Mammary epithelial cell (primary cell): ENCODE measurements at regions not wholly inside any gene's neighbourhood (a gene's known extent, or its start where the extent isn't known, plus 50 kb on each side); places are given as distances from the start of the nearest gene placed in this dataset.

Experiments
- EZH2 ChIP-seq: IDR thresholded peaks from 2 replicates; pipeline ENCODE4 v1.6.1; 2012; ENCODE audit warnings: low read length, inconsistent platforms, borderline replicate concordance
- TF ChIP-seq, protein P1 (sequence below), 2 donors: IDR thresholded peaks in 1 of 2; conservative IDR thresholded peaks in 1 of 2; 2 replicates each; pipeline ENCODE4 v1.5.1; 2011 to 2012; ENCODE audit warnings: inconsistent platforms in 2 of 2, low read length in 2 of 2, mild to moderate bottlenecking in 2 of 2, control low read depth in 1 of 2, low read depth in 1 of 2; ENCODE audit not compliant: insufficient read depth in 1 of 2; ENCODE audit errors: extremely low read depth in 1 of 2

DNA sequence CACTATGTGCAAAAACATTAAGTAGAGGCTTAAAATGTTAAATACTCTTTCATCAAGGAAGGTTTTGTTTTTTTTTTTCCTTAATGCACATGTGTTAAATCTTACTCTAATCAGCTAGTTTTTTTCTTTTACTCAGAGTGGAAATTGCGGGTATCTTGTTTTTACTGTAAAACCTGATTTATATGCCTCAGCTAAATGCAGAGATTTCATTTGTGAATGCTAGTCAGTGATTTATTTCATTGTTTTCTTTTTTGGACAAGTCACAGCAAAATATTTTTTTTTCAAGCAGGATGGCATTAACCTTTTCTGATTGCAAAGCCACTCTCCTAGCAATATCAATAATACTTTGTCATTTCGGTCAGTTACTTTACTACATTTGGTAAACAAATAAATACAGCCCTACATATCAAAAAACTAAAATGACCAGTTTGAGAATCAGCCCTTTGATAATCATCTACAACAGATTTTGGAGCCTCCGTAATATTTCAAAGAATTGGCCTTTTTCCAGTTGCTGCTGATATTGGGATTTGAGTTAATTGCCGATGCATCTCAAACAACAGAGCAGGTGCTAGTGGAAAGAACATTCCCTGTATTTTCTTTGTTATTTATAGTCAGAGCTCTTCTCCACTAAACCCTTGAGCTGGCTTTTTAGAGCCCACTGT is 579.2 kb upstream of the ZNF608 start:
- TF ChIP-seq, protein P1, sequence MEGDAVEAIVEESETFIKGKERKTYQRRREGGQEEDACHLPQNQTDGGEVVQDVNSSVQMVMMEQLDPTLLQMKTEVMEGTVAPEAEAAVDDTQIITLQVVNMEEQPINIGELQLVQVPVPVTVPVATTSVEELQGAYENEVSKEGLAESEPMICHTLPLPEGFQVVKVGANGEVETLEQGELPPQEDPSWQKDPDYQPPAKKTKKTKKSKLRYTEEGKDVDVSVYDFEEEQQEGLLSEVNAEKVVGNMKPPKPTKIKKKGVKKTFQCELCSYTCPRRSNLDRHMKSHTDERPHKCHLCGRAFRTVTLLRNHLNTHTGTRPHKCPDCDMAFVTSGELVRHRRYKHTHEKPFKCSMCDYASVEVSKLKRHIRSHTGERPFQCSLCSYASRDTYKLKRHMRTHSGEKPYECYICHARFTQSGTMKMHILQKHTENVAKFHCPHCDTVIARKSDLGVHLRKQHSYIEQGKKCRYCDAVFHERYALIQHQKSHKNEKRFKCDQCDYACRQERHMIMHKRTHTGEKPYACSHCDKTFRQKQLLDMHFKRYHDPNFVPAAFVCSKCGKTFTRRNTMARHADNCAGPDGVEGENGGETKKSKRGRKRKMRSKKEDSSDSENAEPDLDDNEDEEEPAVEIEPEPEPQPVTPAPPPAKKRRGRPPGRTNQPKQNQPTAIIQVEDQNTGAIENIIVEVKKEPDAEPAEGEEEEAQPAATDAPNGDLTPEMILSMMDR (conservative IDR thresholded peaks at IDR 0.05 in 1 of 2, IDR thresholded peaks at IDR 0.05 in 1 of 2; ENCODE audit: extremely low read depth in 1 of 2, insufficient read depth in 1 of 2, low read depth in 1 of 2, low read length in 2 of 2), result no peak
- no peak for TF ChIP-seq EZH2
